ENCODE measurements at regions not wholly inside any gene's neighbourhood (a gene's known extent, or its start where the extent isn't known, plus 50 kb on each side); places are given as distances from the start of the nearest gene placed in this dataset.

- Histone ChIP-seq H3K27ac (ENCODE audit: low read depth in 2 of 2, low read length in 2 of 2) (no peak overlapping the region), H3K9ac (ENCODE audit: low read length in 3 of 3) (no peak overlapping the region), H3K4me1 (ENCODE audit: control insufficient read depth in 2 of 3, insufficient read depth in 2 of 3, low read depth in 1 of 3, low read length in 3 of 3) (no peaks in the 10 kb centered on the region), H3K9me3 (ENCODE audit: control insufficient read depth in 2 of 3, insufficient read depth in 1 of 3, low read length in 3 of 3) (no peaks in the 10 kb centered on the region), H3K27me3 (ENCODE audit: control insufficient read depth, insufficient read depth, low read length) (no peaks in the 10 kb centered on the region), H3K36me3 (ENCODE audit: control insufficient read depth in 2 of 3, insufficient read depth in 3 of 3, low read length in 3 of 3) (no peaks in the 10 kb centered on the region), H3K4me3 (ENCODE audit: low read length in 3 of 3) (no peak overlapping the region)
- intact Hi-C loops (cut with DNase I): no loop called here
- DNase-seq: no peak
- no peak for FAIRE-seq
- TF ChIP-seq, protein P1, sequence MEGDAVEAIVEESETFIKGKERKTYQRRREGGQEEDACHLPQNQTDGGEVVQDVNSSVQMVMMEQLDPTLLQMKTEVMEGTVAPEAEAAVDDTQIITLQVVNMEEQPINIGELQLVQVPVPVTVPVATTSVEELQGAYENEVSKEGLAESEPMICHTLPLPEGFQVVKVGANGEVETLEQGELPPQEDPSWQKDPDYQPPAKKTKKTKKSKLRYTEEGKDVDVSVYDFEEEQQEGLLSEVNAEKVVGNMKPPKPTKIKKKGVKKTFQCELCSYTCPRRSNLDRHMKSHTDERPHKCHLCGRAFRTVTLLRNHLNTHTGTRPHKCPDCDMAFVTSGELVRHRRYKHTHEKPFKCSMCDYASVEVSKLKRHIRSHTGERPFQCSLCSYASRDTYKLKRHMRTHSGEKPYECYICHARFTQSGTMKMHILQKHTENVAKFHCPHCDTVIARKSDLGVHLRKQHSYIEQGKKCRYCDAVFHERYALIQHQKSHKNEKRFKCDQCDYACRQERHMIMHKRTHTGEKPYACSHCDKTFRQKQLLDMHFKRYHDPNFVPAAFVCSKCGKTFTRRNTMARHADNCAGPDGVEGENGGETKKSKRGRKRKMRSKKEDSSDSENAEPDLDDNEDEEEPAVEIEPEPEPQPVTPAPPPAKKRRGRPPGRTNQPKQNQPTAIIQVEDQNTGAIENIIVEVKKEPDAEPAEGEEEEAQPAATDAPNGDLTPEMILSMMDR (IDR thresholded peaks at IDR 0.05; ENCODE audit: borderline replicate concordance, extremely low read depth, insufficient read depth): no peak
Observed at GRCh38 chr4:60948008-60948407, 252.1 kb upstream of the ADGRL3 start.

GRCh38 chr4:60952921-60953320, 247.2 kb upstream of the ADGRL3 start:
- FAIRE-seq: no peak
- Histone ChIP-seq H3K36me3 (ENCODE audit: control insufficient read depth in 2 of 3, insufficient read depth in 3 of 3, low read length in 3 of 3) (no peaks in the 10 kb centered on the region), H3K9me3 (ENCODE audit: control insufficient read depth in 2 of 3, insufficient read depth in 1 of 3, low read length in 3 of 3) (no peaks in the 10 kb centered on the region), H3K4me1 (ENCODE audit: control insufficient read depth in 2 of 3, insufficient read depth in 2 of 3, low read depth in 1 of 3, low read length in 3 of 3) (no peaks in the 10 kb centered on the region), H3K4me3 (ENCODE audit: low read length in 3 of 3) (no peak overlapping the region), H3K9ac (ENCODE audit: low read length in 3 of 3) (no peak overlapping the region), H3K27me3 (ENCODE audit: control insufficient read depth, insufficient read depth, low read length) (no peaks in the 10 kb centered on the region), H3K27ac (ENCODE audit: low read depth in 2 of 2, low read length in 2 of 2) (no peak overlapping the region)
- TF ChIP-seq, protein P1 (IDR thresholded peaks at IDR 0.05; ENCODE audit: borderline replicate concordance, extremely low read depth, insufficient read depth): no peak
- no peak for DNase-seq
- intact Hi-C loops (cut with DNase I): no loop called here

DNA sequence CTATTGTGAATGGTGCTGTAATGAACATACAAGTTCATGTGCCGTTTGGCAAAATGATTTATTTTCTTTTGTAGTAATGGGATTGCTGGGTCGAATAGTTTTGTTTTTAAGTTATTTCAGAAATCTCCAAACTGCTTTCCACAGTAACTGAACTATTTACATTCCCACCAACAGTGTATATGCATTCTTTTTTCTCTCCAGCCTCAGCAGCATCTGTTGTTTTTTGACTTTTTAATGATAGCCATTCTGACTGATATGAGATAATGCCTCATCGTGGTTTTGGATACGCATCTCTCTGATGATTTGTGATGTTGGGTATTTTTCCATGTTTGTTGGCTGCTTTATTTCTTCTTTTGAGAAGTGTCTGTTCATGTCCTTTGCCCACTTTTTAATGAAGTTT, 246.3 kb upstream of the ADGRL3 start:
- Histone ChIP-seq H3K9me3 (ENCODE audit: control insufficient read depth in 2 of 3, insufficient read depth in 1 of 3, low read length in 3 of 3) (no peaks in the 10 kb centered on the region), H3K4me1 (ENCODE audit: control insufficient read depth in 2 of 3, insufficient read depth in 2 of 3, low read depth in 1 of 3, low read length in 3 of 3) (no peaks in the 10 kb centered on the region), H3K9ac (ENCODE audit: low read length in 3 of 3) (no peak overlapping the region), H3K27me3 (ENCODE audit: control insufficient read depth, insufficient read depth, low read length) (no peaks in the 10 kb centered on the region), H3K27ac (ENCODE audit: low read depth in 2 of 2, low read length in 2 of 2) (no peak overlapping the region), H3K36me3 (ENCODE audit: control insufficient read depth in 2 of 3, insufficient read depth in 3 of 3, low read length in 3 of 3) (no peaks in the 10 kb centered on the region), H3K4me3 (ENCODE audit: low read length in 3 of 3) (no peak overlapping the region)
- intact Hi-C loops (cut with DNase I): no loop called here
- FAIRE-seq (no peak), DNase-seq (no peak)
- TF ChIP-seq, protein P1 (IDR thresholded peaks at IDR 0.05; ENCODE audit: borderline replicate concordance, extremely low read depth, insufficient read depth): no peak

- DNase-seq (no peak), FAIRE-seq (no peak)
- Histone ChIP-seq H3K4me3 (ENCODE audit: low read length in 3 of 3) (no peak overlapping the region), H3K27ac (ENCODE audit: low read depth in 2 of 2, low read length in 2 of 2) (no peak overlapping the region), H3K9me3 (ENCODE audit: control insufficient read depth in 2 of 3, insufficient read depth in 1 of 3, low read length in 3 of 3) (no peaks in the 10 kb centered on the region), H3K9ac (ENCODE audit: low read length in 3 of 3) (no peak overlapping the region), H3K27me3 (ENCODE audit: control insufficient read depth, insufficient read depth, low read length) (no peaks in the 10 kb centered on the region), H3K36me3 (ENCODE audit: control insufficient read depth in 2 of 3, insufficient read depth in 3 of 3, low read length in 3 of 3) (no peaks in the 10 kb centered on the region), H3K4me1 (ENCODE audit: control insufficient read depth in 2 of 3, insufficient read depth in 2 of 3, low read depth in 1 of 3, low read length in 3 of 3) (no peaks in the 10 kb centered on the region)
- intact Hi-C loops (cut with DNase I): no loop called here
- TF ChIP-seq, protein P1 (IDR thresholded peaks at IDR 0.05; ENCODE audit: borderline replicate concordance, extremely low read depth, insufficient read depth): no peak
Observed at GRCh38 chr4:60962286-60962685, 237.8 kb upstream of the ADGRL3 start.
